Naive B cell (primary cell): ENCODE measurements at regions not wholly inside any gene's neighbourhood (a gene's known extent, or its start where the extent isn't known, plus 50 kb on each side); places are given as distances from the start of the nearest gene placed in this dataset.
"Not testable (repeated sequence)": the region's sequence is repeated elsewhere in the genome, so short reads cannot be mapped to it uniquely, and the experiment has no call there.

Experiments
- ATAC-seq, 2 donors: fragments of 150-1000 bp; cut with Tn5 transposase; 2 replicates each; pipeline ENCODE4 v1.10.0; 2021; ENCODE audit warnings: low read depth in 2 of 2, mild to moderate bottlenecking in 2 of 2, moderate library complexity in 2 of 2
- DNase-seq: peaks from one replicate; pipeline ENCODE4 v3.0.0; 2022
- H3K27ac Mint-ChIP-seq, 6 donors: one replicate each; pipeline ENCODE4 v1.8.0; 2020 to 2022; ENCODE audit warnings: mild to moderate bottlenecking in 6 of 6, mixed read lengths in 6 of 6, moderate library complexity in 5 of 6, inconsistent platforms in 2 of 6
- H3K27me3 Mint-ChIP-seq, 3 donors: one replicate each; pipeline ENCODE4 v1.8.0; 2021 to 2022; ENCODE audit warnings: mixed read lengths in 3 of 3, mild to moderate bottlenecking in 1 of 3
- H3K36me3 Mint-ChIP-seq, 2 donors: one replicate each; pipeline ENCODE4 v1.8.0; 2020 to 2022; ENCODE audit warnings: mixed read lengths in 2 of 2, inconsistent platforms in 1 of 2, mild to moderate bottlenecking in 1 of 2
- H3K4me1 Mint-ChIP-seq, 3 donors: one replicate each; pipeline ENCODE4 v1.8.0; 2020 to 2022; ENCODE audit warnings: mixed read lengths in 3 of 3, inconsistent platforms in 1 of 3, mild to moderate bottlenecking in 1 of 3, moderate library complexity in 1 of 3
- H3K4me3 Mint-ChIP-seq, 8 donors: one replicate each; pipeline ENCODE4 v1.8.0; 2020 to 2022; ENCODE audit warnings: mild to moderate bottlenecking in 8 of 8, mixed read lengths in 8 of 8, moderate library complexity in 8 of 8, inconsistent platforms in 2 of 8
- H3K9me3 Mint-ChIP-seq, 7 donors: one replicate each; pipeline ENCODE4 v1.8.0; 2020 to 2022; ENCODE audit warnings: mixed read lengths in 7 of 7, mild to moderate bottlenecking in 5 of 7, inconsistent platforms in 2 of 7, moderate library complexity in 1 of 7

DNA sequence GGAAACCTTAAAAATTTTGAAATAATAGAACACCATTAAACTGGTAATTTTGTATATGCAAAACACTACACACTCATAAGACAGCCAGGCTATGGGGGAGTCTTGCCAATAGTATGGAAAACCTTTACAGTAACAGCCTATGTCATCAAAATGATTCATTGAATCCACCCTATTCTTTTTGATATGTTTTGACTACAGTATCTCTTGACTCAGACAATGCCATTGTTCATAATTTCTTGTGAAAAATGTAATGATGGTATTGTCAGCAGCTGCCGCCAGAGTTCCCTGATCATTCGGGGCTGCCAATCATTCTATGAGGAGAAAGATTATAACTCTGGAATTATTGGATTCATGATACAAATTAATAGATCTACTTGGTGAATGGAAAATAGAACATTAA is 101.4 kb upstream of the POC5 start:
- Mint-ChIP-seq H3K27me3 (peaks cover 25 to 37% (median 26%) of the 10 kb centered on the region in 3 donors), H3K27ac (no peak overlapping the region), H3K4me1 (peaks cover 1 to 3% (median 2%) of the 10 kb centered on the region in 3 donors), H3K9me3 (peaks cover 0 to 20% (median 7%) of the 10 kb centered on the region in 7 donors), H3K36me3 (no peaks in the 10 kb centered on the region), H3K4me3 (no peak overlapping the region)
- DNase-seq = no peak
- ATAC-seq = no peak

GRCh38 chr5:75799695-75800094 is 82.5 kb upstream of the POC5 start:
- H3K27ac Mint-ChIP-seq, ATAC-seq, DNase-seq, H3K4me1 Mint-ChIP-seq, H3K4me3 Mint-ChIP-seq: not testable (repeated sequence)
- H3K36me3 Mint-ChIP-seq = peaks cover 10 to 29% of the 10 kb centered on the region in 2 donors
- H3K9me3 Mint-ChIP-seq = peaks cover 15 to 47% (median 33%) of the 10 kb centered on the region in 7 donors
- H3K27me3 Mint-ChIP-seq = peaks cover 4 to 34% (median 30%) of the 10 kb centered on the region in 3 donors

DNA sequence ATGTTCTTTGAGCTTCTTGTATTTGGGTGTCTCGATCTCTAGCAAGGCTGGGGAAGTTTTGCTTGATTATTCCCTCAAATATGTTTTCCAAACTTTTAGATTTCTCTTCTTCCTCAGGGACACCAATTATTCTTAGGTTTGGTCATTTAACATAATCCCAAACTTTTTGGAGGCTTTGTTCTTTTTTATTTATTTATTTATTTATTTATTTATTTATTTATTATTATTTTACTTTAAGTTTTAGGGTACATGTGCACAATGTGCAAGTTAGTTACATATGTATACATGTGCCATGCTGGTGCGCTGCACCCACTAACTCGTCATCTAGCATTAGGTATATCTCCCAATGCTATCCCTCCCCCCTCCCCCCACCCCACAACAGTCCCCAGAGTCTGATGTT is 52.1 kb upstream of the POC5 start:
- H3K4me3 Mint-ChIP-seq, ATAC-seq, H3K27me3 Mint-ChIP-seq, H3K4me1 Mint-ChIP-seq, DNase-seq, H3K27ac Mint-ChIP-seq: not testable (repeated sequence)
- Mint-ChIP-seq H3K36me3 (peaks cover 9 to 41% of the 10 kb centered on the region in 2 donors), H3K9me3 (peaks cover 17 to 63% (median 42%) of the 10 kb centered on the region in 7 donors)
